Stimulated activated CD4-positive, alpha-beta T cell treated with anti-CD3 and anti-CD28 coated beads, TNF-alpha, amount 100 ng/mL, for 24 hours (primary cell): ENCODE measurements at regions not wholly inside any gene's neighbourhood (a gene's known extent, or its start where the extent isn't known, plus 50 kb on each side); places are given as distances from the start of the nearest gene placed in this dataset.

ENCODE experiments used
- DNase-seq, 3 experiments: peaks; one replicate each; pipeline ENCODE4 v3.0.0-alpha.2; 2020; ENCODE audit warnings: low read depth in 3 of 3

DNA sequence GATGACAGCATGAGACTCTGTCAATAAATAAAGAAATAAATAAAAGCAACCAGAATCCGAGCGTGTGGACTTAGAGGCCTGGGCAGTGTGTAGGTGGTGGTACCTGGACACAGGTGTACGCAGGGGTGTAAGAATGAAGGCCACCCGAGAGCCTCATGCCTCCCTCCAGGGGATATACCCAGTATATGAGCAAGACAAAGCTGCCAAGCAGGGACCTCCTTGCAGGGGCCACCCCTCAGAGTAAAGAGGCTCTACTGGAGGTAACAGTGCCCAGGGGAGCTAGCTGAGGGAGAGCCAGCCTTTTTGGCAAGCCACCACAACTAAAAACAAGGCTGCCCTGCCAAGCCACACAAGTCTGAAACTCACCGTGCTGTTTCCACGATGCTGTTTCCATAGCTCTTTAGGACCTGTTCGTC, 179.2 kb upstream of the RAB4A start:
- no peak for DNase-seq

DNA sequence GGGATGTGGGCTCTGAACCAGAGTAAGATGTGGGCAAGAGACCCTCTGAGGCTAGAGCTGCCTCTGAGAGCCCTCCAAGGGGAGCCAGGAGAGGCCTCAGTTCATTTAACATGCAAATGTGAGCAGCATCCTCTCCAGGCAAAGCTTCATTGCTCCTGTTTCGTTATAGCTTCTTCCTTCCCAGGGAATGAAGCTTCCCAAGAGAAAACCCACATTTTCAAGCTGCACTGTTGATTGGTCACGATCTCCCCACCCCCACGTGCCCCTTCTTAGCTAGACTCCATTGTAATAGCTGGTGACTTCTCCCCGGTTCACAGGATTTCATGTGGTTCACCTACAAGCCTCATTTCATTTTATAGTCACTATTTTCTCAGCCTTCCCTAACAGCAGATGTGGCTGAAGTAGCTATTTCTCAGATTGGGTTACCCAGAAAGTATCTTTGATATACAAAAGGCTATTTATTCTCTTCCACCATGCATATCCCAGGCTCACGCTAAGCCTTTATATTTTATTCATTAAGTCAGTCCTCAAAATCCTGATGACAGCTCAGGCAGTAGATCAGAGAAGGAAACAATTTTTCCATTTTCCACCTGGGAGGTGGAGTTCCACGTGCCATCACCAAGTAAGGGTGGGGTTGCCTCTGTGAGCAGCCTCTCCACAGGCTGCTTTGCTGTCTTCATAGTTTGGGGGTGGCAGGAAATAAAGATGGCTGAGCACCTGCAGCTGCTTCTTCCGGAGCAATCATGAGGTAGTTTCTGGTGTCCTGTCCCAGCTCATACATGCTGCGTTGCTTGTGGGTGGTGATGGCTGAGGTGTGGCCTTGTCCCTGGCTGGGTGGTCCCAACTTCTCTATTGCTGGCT, 178.3 kb upstream of the RAB4A start:
- DNase-seq = no peak

DNA sequence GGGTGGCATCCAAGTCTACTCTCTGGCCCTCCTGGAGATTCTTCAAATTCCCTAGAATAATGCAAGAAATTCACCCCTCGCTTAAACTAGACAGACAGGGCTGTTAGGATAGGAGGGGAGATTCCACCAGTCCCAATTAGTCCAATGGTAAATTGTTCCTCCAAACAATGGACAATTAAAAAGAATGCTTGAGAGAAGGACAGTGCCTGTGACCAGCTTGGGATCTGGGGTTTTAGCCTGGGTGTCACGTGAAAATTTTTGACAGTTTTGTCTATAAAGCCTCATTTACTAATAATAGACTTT, 177.7 kb upstream of the RAB4A start:
- DNase-seq = no peak

DNA sequence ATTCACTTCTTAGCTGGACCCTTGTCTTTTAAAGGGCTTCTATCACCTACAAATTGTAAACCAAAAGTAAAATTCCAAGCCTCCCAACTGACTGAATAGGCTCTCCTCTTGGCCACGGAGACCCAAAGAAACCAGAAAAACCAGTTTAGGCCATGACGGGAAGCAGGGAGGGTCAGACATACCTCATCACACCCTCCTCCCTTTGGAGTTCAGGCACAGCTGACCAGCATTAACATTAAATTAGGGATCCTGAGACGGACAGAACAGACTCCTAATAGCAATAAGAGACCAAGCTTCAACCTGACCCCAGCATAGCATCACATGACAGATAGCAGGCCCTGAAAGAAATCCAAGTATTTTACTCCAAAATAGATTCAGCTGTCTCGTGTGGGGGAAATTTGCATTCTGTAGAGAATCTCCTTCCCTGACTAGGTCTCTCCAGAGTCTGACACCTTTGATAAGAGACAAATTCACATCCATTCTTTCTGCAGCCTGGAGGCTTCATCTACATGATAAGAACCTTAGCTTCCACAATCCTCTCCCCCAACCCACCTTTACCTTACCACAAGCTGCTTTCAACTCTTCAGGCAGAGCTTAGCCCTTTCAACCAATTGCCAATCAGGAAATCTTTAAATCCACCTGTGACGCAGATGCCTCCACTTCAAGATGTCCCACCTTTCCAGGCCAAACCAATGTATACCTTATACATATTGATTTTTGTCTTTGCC, 177.1 kb upstream of the RAB4A start:
- no peak for DNase-seq

DNA sequence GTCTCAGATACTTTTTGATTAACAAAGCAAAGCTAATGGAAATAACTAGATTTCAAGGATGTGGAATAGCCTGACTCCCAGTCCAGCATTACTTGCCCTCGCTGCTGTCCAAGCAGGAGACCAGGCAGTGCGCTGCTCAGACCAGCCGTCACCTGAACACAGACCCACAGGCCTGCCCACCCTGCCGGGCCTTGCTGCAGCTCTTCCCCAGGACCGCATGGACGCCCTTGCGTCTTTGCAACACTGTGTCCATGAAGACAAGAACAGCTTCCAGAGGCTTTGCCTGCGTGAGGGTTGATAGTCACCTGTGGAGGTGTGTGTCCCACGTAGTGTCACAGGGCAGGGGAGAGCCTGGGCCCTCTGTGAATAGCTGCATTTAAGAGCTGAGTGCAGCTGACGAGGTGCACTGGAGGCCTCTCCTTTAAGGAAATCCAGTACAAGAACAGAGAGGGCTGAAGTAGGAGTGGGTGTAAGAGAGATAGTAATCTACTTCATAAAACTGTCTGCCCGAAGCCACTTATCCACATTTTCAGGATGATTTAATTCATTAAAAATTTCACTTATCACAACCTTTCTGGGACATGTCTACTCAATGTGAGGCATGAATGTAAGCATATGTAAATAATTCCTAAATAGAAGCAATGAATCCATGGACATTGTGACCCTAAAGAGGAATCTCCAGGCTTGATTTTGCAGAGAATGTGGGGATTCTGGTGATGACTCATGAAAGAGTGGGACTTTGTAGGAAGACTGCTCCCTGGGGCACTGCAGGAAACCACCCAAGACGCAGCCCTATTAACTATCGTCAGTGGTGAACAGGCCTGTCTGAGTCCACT, 176.2 kb upstream of the RAB4A start:
- DNase-seq = no peak

DNA sequence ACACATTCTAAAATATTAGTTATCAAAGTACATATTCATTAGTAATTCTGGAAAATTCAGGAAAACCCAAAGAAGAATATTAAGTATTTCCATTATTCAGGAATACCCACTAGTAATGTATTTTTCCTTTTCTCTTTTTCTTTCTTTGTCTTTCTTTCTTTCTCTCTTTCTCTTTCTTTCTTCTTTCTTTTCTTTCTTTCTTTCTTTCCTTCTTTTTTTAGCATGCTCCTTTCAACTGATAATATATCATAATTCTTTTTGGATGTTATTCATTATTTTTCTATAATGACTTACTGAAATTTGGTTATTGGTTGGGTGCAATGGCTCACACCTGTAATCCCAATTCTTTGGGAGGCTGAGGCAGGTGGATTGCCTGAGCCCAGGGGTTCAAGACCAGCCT, 175.6 kb upstream of the RAB4A start:
- no peak for DNase-seq

DNA sequence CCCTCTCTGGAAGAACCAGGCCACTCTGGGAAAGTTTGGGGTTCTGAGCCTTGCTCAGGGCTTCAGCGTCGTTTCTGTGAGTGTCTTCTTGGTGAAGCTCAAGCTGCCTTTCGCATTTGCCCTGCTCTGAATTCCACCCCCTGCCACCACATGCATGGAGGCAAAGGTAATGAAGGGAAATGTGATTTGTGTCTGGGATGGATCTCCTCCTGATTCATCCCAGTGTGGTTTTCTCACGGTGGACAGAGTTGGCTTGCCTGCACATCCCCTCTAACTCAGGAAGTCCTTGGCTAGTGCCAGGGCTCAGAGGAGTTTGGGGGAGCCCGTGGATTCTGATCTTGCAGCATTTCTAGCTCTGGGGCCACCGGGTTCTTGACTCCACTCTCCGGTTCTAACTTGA, 173.6 kb upstream of the RAB4A start:
- DNase-seq = no peak

DNA sequence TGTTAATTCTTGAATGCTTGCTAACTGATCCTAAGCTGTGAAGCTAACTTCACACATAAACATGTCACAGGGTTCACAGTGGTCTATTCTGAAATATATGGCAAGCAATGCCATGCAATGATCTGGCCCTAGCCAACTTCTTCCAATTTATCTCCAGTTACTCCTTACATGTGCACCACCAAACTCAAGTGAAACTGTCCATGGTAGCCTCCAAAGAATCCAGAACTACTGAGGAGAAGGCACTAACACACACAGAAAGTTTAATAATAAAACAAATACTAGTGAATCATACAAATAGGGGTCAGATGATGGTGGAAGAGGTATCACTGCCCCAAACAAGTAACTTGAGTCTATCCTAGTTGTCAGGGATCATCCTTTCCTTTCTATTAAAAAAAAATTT, 172.6 kb upstream of the RAB4A start:
- no peak for DNase-seq

DNA sequence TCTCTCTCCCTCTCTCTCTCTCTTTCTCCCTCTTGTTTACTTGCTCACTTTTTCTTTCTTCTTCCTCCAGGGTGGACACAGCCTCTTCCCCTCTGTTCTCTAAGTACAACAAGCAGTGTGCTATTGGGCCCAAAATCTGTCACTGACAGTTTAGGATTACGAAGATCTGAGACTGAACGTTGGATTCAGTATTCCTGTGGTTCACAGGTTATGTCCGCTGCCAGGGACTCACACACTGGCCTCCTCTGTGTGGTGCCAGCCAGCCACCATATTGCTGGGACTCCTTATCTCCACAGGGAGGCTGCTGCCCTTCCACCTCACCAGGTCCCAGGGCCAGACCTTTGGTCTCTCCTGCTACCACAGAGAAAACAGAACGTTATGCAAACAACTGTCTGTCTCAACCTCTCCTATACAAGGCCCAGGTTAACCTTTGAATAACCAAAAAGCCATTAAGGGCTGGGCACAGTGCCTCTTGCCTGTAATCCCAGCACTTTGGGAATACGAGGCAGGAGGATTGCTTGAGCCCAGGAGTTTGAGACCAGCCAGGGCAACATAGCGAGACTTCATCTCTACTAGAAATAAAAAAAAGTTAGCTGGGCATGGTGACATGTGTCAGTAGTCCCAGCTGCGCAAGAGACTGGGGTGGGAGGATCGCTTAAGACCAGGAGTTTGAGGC, 171.9 kb upstream of the RAB4A start:
- no peak for DNase-seq

DNA sequence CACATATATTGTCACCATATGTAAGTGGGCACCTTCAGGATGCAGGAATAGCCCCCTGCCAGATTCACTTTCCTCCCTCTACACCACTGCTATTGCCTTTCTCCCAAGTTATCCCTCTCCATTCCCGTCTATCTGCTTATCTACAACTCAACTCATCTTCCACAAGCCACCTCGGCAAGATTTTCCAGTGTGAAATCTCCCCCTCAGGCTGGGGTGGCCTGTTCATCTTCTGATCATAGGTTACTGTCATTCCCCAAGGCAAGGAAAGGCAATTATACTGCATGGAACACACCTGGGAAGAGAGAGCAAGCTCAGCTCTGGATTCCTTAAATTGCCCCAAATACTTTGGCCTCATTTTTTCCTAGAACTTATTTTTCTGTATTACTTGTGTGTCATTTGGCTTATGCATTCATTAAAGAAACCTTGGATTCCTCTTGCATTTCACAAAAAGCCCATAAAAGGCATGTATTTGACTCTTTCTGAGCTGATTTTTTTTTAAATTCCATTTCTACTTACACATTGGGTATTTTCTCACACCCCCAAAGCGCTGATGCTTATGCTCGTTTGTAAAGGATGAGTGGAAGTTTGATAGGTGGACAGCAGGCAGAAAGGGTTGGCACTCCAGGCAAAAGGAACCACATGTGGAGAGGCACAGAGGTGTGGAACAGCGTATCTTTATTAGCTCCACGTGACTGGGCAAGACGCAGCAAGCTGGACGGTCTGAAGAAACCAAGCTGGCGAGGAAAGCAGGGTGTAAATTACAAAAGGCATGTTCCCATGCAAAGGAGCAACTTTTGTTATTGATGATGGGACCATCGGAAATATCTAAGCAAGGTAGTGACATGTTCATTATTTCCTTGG, 169.7 kb upstream of the RAB4A start:
- DNase-seq = no peak

DNA sequence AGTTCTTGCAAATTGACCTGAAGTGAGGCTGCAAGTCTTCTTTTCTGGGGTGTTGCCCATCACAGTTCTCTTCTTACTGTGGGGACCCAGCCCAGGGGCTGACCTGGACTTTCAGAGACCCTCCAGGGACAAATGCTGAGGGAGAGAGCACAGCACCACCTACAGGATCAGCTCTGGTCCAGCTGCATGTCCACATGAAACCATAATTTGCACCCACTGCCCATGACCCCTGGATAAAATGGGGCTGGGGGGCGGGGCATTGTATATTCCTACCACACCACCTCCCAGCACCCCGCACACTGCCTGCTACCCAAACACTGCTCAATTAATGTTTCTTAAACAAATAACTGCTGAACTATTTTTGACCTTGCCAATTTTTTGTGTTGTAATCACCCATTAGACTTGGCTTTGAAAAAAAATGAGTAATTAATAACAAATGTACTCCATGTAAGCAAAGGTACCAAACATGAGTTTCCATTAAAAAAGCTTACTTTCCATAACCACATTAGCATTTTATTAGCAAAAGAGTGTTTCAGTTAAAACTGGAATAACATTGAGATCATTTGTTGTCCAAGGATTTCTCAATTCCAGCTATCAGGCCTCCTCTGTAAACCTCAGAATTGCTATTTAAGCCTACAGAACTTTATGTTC, 168.0 kb upstream of the RAB4A start:
- DNase-seq = no peak

DNA sequence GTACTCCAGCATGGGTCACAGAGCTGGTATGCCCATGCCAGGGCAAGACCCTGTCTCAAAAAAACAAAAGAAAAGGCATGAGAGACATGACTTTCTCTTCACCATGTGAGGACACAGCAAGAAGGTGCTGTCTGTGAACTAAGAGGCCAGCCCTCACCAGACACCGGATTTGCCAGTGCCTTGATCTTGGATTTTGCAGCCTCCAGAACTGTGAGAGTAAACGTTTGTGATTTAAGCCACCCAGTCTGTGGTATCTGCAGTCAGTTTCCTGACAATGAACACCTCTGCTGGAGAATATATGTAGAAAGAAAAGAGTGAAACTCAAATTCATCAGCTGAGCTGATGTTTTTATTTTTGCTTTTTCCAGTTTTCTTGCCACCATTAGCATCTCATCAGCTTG, 166.3 kb upstream of the RAB4A start:
- DNase-seq = no peak

DNA sequence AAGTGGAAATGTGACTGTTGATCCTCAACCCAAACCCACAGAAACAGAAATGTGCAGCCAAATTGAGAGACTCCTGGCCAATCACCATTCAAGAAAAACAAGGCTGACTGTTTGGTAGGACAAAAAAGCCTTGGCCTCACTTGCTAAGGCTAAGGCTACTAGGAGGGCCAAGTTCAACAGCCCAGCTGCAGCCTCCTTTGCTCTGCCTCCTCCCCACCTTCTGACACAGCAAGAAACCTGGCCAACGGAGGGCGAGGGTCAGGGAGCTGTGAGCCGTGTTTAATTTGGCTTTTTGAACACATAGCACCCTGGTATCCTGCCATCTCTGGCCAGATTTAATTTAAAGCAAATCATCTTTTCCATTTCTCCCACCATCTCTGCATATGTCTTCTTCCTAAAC, 165.8 kb upstream of the RAB4A start:
- DNase-seq = no peak

DNA sequence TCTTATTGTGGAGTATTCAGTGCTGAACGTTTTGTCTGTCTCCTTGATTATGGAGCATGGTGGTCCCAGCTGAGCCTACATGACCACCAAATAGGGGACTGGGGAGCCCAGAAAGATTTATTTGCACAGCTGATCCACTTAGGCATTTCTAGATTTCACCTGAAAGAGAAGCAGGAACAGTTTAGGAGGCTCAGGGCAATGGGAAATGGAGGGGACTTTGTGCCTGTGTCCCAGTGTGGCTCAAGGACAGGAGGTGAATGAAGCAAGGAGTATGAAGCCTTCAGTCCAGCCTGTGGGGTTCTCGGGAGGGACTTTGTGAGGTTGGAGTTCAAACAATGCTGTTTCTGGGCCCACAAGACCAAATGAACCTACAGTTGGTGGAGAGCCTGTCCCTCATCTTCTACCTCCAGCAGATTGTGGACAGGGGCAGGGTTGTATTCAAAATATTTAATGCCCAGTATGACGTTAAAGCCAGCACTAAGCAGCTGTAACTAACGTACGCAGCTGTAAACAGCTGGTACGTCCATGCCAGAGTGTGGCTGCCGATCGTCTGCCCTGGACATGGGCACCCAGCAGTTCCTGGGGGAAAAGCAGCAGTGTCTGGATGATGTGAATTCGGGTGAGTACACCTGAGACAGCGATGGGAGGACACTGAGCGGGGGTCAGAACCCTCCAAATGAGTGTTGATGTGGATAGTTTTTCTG, 164.9 kb upstream of the RAB4A start:
- DNase-seq = no peak

DNA sequence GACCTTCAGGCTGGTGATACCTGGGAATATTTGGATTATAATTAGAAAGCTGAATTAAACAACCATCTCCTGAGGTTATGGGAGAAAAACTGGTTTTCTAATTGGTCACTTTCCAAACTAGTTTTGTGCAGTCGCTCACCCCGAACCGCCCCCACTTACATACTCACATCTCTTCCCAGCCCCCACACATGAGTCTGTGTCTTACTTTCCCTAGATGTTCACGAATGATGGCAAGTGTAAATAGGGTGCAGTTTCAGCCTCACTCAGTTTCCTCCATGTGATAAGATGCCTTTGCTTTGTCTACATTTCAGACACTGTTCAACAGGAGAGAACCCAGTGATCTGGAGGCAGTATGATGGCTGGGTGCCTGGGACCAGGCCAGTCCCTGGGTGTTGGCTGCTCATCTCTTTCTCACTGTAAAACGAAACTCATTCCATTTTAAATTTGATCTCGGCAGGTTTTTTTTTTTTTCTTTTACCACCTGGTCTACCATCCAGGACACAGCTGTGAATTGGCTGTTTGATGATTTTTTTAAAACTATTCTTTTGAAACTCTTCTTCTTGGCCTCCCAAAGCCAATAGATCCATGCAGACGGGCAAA, 164.3 kb upstream of the RAB4A start:
- DNase-seq = no peak

DNA sequence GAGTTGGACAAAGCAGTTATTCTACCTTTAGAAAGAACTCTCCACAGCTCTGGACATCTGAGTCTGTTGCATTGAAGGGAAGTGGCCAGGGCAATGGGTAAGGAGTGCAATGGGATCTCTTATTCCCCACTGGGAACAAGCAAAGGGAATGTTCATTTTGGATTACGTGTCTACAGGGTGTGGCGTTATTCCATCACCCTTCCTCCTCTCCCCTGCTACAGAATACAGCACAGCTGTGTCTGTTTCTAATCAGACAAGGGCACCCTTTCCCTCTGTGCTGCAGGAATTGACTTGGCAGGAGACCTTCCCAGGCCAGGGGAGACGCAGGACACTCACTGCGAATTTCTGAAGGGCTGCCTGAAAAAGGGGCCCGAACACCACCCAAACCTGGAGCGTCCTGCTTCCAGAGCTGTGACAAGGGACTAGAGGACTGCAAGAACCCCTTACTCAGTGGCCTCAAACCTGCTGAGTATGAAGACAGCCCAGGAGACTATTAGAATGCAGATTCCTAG, 163.6 kb upstream of the RAB4A start:
- no peak for DNase-seq

DNA sequence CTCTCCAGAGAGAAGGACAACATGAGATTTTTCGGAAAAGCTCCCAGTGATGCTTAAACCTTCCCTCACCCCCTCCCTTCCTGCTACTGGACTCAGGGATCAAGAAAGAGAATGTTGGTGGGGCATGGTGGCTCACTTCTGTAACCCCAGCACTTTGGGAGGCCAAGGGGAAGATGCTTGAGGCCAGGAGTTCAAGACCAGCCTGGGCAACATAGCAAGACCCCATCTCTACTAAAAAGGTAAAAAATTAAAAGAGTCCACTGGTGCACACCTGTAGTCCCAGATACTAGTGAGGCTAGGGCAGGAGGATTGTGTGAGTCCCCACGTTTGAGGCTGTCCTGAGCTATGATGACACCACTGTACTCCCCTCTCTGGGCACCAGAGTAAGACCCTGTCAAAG, 162.9 kb upstream of the RAB4A start:
- DNase-seq = no peak

DNA sequence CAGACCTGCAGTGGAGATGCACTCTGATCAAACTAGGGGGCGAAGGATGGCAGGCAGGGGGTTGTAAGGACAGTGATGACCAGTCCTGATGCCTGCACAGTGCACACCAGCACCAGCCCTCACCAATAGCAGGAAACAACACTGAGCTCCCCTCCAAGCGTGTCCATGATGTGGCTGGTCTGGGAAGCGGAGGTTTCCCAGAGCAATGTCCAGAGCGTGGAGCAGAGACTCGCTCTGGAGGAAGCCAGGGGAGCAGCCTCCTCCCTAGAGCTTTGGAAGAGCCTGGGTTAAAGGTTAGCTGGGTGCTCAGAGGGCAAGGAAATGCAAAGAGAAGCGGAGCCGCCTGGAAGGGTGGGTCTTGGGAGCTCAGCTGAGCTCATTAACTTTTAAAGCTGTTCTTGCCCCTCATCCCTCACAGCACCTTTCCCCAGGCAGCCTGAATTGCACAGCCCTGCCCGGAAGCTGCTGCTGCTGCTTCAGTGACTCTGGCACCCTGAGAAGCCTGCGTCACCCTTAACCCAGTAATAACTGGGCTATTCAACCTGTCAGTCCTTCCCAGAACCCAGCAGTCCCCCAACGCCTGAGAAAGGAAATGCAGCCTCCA, 162.2 kb upstream of the RAB4A start:
- no peak for DNase-seq

DNA sequence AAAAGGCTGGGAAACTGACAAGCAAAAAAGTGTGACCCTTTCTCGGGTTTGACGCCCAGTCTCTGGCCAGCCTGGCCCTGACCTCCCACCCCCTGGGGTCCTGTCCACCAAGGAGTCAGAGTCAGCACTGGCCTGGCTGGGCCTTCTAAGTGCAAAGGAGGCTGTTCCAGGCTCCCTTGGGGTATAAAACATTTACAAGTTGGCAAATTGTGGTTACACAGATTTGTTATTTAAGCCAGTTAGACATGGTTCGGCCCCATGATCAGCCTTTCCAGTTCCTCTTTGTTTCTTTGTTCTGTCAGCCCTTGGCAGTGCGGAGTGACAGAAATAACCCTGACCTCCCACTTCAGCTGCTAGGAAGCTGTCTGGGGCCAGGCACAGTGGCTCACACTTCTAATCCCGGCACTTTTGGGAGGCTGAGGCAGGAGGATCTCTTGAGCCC, 161.6 kb upstream of the RAB4A start:
- no peak for DNase-seq
